Karpas-422 (cell line): ENCODE measurements at regions not wholly inside any gene's neighbourhood (a gene's known extent, or its start where the extent isn't known, plus 50 kb on each side); places are given as distances from the start of the nearest gene placed in this dataset.

Experiments used
- DNase-seq: peaks from one replicate; pipeline ENCODE4 v3.0.0-alpha.2; 2015
- H2AFZ ChIP-seq: fragments of 200-600 bp; sonication (generic); 2 replicates; pipeline ENCODE4 v1.6.1; 2014; ENCODE audit warnings: antibody characterized with exemption, low read length, mixed read lengths
- H3K27ac ChIP-seq: fragments of 200-600 bp; sonication (generic); 2 replicates; pipeline ENCODE4 v1.5.1; 2014; ENCODE audit warnings: mild to moderate bottlenecking, low read length, moderate library complexity
- H3K27me3 ChIP-seq: fragments of 200-600 bp; sonication (generic); 2 replicates; pipeline ENCODE4 v1.6.1; 2014; ENCODE audit warnings: low read length, mixed read lengths
- H3K36me3 ChIP-seq: fragments of 200-600 bp; sonication (generic); 2 replicates; pipeline ENCODE4 v1.6.1; 2014; ENCODE audit warnings: low read length, mixed read lengths; ENCODE audit not compliant: insufficient read depth
- H3K4me1 ChIP-seq: fragments of 200-600 bp; sonication (generic); 2 replicates; pipeline ENCODE4 v1.6.1; 2014; ENCODE audit warnings: mild to moderate bottlenecking, low read length, mixed read lengths
- H3K4me2 ChIP-seq: fragments of 200-600 bp; sonication (generic); 2 replicates; pipeline ENCODE4 v1.6.1; 2014; ENCODE audit warnings: low read length, low read depth, mild to moderate bottlenecking; ENCODE audit not compliant: poor library complexity, severe bottlenecking
- H3K4me3 ChIP-seq: fragments of 200-600 bp; sonication (generic); 2 replicates; pipeline ENCODE4 v1.5.1; 2014; ENCODE audit warnings: mild to moderate bottlenecking, antibody characterized with exemption, low read length, mixed read lengths
- H3K79me2 ChIP-seq: fragments of 200-600 bp; sonication (generic); 2 replicates; pipeline ENCODE4 v1.6.1; 2014; ENCODE audit warnings: mild to moderate bottlenecking, low read length, mixed read lengths
- H3K9ac ChIP-seq: fragments of 200-600 bp; sonication (generic); 2 replicates; pipeline ENCODE4 v1.6.0; 2014; ENCODE audit warnings: low read length
- H3K9me2 ChIP-seq: fragments of 200-600 bp; sonication (generic), shearing (Covaris generic); replicated peaks from 2 replicates; pipeline ENCODE4 v1.6.0; 2014; ENCODE audit warnings: mild to moderate bottlenecking, low read length, moderate library complexity; ENCODE audit not compliant: insufficient read depth
- H3K9me3 ChIP-seq: fragments of 300-700, 200-600 bp; sonication (generic); 2 replicates; pipeline ENCODE4 v1.6.1; 2014; ENCODE audit warnings: low read length, mixed read lengths
- H4K20me1 ChIP-seq: fragments of 200-600 bp; sonication (generic); 2 replicates; pipeline ENCODE4 v1.6.1; 2014; ENCODE audit warnings: mild to moderate bottlenecking, antibody characterized with exemption, low read length, low read depth; ENCODE audit not compliant: insufficient read depth

GRCh38 chr3:87359025-87359424 lies 82.6 kb upstream of the POU1F1 start:
- H3K27me3 ChIP-seq, result no peaks in the 10 kb centered on the region
- H3K27ac ChIP-seq, result no peak overlapping the region
- no peaks in the 10 kb centered on the region for H3K36me3 ChIP-seq
- no peaks in the 10 kb centered on the region for H4K20me1 ChIP-seq
- H3K4me3 ChIP-seq, result no peak overlapping the region
- H3K4me2 ChIP-seq, result no peak overlapping the region
- H3K79me2 ChIP-seq, result no peaks in the 10 kb centered on the region
- no peaks in the 10 kb centered on the region for H3K4me1 ChIP-seq
- no peaks in the 10 kb centered on the region for H3K9me3 ChIP-seq
- DNase-seq, result no peak
- H2AFZ ChIP-seq, result no peak overlapping the region
- H3K9me2 ChIP-seq, result no peaks in the 10 kb centered on the region
- no peak overlapping the region for H3K9ac ChIP-seq

DNA sequence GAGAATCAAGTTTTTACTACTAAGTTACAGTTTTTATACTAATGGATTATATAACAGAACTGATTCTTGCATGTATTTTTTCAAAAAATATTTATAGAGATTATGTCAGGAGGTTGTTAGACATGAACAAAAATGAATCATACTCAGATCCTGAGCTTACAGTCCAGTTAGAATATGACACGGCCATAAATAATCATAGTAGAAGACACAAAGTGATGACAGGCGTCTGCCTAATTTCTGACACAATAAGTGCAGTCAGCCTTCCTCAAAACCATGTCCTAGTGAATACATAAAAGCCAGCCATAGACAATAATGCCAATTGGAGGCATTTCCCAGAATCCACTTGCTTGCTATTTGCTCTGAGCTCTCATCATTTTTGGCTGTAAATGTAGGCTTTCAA lies 81.7 kb upstream of the POU1F1 start:
- Histone ChIP-seq H3K4me1 (no peaks in the 10 kb centered on the region), H3K4me2 (no peak overlapping the region), H4K20me1 (no peaks in the 10 kb centered on the region), H3K36me3 (no peaks in the 10 kb centered on the region), H3K27ac (no peak overlapping the region), H3K27me3 (no peaks in the 10 kb centered on the region), H3K9me2 (no peaks in the 10 kb centered on the region), H3K4me3 (no peak overlapping the region), H3K79me2 (no peaks in the 10 kb centered on the region), H3K9me3 (no peaks in the 10 kb centered on the region), H3K9ac (no peak overlapping the region), H2AFZ (no peak overlapping the region)
- no peak for DNase-seq

DNA sequence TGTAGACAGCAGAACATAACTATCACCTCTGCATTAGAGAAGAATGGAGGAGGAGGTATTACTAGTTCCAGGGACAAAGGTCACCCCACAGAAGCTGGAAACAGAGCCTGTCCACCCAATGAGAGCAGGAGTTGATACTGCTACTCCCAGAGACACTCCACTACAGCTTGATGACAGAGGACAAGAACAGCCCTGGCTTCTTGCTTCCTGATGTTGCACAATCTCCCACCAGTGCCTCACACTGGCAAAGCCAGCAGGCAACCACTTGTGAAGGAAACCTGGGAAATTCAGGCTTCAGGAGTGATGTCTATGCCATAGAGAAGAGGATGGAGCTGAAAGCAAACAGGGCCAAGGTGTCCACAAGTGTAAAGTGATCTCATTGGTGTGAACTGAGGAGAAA lies 78.0 kb upstream of the POU1F1 start:
- no peaks in the 10 kb centered on the region for H3K79me2 ChIP-seq
- H3K4me1 ChIP-seq, result no peaks in the 10 kb centered on the region
- no peak for DNase-seq
- no peaks in the 10 kb centered on the region for H3K27me3 ChIP-seq
- no peak overlapping the region for H3K4me2 ChIP-seq
- no peak overlapping the region for H3K9ac ChIP-seq
- no peak overlapping the region for H3K27ac ChIP-seq
- no peak overlapping the region for H3K4me3 ChIP-seq
- no peaks in the 10 kb centered on the region for H3K9me2 ChIP-seq
- H3K36me3 ChIP-seq, result no peaks in the 10 kb centered on the region
- H2AFZ ChIP-seq, result no peak overlapping the region
- H4K20me1 ChIP-seq, result no peaks in the 10 kb centered on the region
- no peaks in the 10 kb centered on the region for H3K9me3 ChIP-seq

DNA sequence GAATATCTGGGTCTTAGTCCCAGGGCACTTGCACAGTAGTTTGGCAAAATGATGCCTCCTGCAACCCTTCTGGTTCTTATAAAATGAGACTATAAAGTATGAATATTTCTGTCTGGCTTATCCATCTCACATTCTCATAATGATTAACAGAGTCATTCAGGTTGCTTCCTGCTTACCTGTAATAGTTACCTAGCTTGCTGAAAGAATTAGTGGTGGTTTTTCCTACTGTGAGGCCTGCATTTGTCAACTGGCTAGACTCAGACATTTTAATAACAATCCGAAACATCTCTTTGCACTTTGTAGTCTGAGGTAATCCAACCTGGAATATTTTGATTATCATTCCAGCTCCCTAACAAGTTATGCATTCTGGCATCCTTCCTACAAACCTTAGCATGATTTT lies 75.6 kb upstream of the POU1F1 start:
- no peaks in the 10 kb centered on the region for H3K36me3 ChIP-seq
- no peak overlapping the region for H3K9ac ChIP-seq
- no peaks in the 10 kb centered on the region for H3K9me2 ChIP-seq
- no peak overlapping the region for H2AFZ ChIP-seq
- H3K4me2 ChIP-seq, result no peak overlapping the region
- H3K4me3 ChIP-seq, result no peak overlapping the region
- no peaks in the 10 kb centered on the region for H3K79me2 ChIP-seq
- no peaks in the 10 kb centered on the region for H3K4me1 ChIP-seq
- no peaks in the 10 kb centered on the region for H4K20me1 ChIP-seq
- DNase-seq, result no peak
- no peaks in the 10 kb centered on the region for H3K27me3 ChIP-seq
- H3K27ac ChIP-seq, result no peak overlapping the region
- no peaks in the 10 kb centered on the region for H3K9me3 ChIP-seq

DNA sequence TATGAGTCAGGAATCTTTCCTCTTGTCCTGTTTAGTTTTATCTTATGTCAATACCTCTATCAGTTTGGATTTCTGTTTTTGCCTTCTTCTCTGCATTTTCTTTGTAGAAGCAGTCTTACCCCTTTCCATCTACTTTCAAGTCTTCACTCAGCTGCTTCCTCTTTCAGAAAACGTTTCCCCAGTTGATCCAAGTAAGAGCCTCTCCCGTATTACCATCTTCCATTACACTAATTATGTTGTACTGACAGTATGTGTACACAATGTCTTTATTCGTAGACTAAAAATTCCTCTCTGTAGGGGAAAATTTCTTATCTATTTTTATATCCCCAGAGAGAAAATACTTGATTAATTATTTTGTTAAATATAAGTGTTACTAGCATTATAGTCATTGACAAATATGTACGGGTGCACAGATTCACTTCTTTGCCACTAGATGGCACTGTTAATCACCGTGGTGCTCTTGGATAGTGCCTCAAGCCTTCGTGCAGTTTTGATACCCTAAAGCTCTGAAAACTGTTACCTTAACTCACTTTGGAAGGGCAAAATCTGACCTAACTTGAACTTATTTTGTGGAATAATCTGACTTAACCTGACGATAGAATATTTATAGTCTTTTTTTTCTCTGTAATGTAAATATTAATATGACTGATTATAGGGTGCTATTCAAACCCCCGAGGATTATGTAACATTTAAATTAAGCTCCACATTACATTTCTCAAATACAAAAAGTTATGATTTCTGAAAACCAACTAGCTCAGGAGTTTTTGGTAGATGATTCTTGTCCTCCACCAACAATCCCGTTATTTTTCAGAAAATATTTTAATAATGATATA lies 74.2 kb upstream of the POU1F1 start:
- Histone ChIP-seq H3K36me3 (no peaks in the 10 kb centered on the region), H3K9me3 (no peaks in the 10 kb centered on the region), H3K27ac (no peak overlapping the region), H3K9ac (no peak overlapping the region), H3K27me3 (no peaks in the 10 kb centered on the region), H4K20me1 (no peaks in the 10 kb centered on the region), H2AFZ (no peak overlapping the region), H3K4me1 (no peaks in the 10 kb centered on the region), H3K4me3 (no peak overlapping the region), H3K79me2 (no peaks in the 10 kb centered on the region), H3K4me2 (no peak overlapping the region), H3K9me2 (no peaks in the 10 kb centered on the region)
- peak; percentile 80 for DNase-seq

- Histone ChIP-seq H3K4me1 (no peaks in the 10 kb centered on the region), H2AFZ (no peak overlapping the region), H3K9me3 (no peaks in the 10 kb centered on the region), H3K27ac (no peak overlapping the region), H3K27me3 (no peaks in the 10 kb centered on the region), H3K9ac (no peak overlapping the region), H3K36me3 (no peaks in the 10 kb centered on the region), H3K79me2 (no peaks in the 10 kb centered on the region), H3K4me3 (no peak overlapping the region), H3K4me2 (no peak overlapping the region), H3K9me2 (no peaks in the 10 kb centered on the region), H4K20me1 (no peaks in the 10 kb centered on the region)
- DNase-seq, result no peak
Observed at GRCh38 chr3:87349833-87350232, 73.4 kb upstream of the POU1F1 start.

GRCh38 chr3:87336761-87337160 lies 60.4 kb upstream of the POU1F1 start:
- DNase-seq, result no peak
- Histone ChIP-seq H3K4me1 (no peaks in the 10 kb centered on the region), H3K27me3 (no peaks in the 10 kb centered on the region), H4K20me1 (no peaks in the 10 kb centered on the region), H3K4me3 (no peak overlapping the region), H3K36me3 (no peaks in the 10 kb centered on the region), H3K9ac (no peak overlapping the region), H3K79me2 (no peaks in the 10 kb centered on the region), H2AFZ (no peak overlapping the region), H3K9me2 (no peaks in the 10 kb centered on the region), H3K4me2 (no peak overlapping the region), H3K27ac (no peak overlapping the region), H3K9me3 (no peaks in the 10 kb centered on the region)

GRCh38 chr3:87335931-87336330 lies 59.5 kb upstream of the POU1F1 start:
- no peaks in the 10 kb centered on the region for H3K4me1 ChIP-seq
- DNase-seq, result no peak
- H3K9me2 ChIP-seq, result no peaks in the 10 kb centered on the region
- no peak overlapping the region for H3K27ac ChIP-seq
- H2AFZ ChIP-seq, result no peak overlapping the region
- H3K27me3 ChIP-seq, result no peaks in the 10 kb centered on the region
- no peaks in the 10 kb centered on the region for H4K20me1 ChIP-seq
- no peak overlapping the region for H3K4me2 ChIP-seq
- no peaks in the 10 kb centered on the region for H3K36me3 ChIP-seq
- no peaks in the 10 kb centered on the region for H3K9me3 ChIP-seq
- no peak overlapping the region for H3K4me3 ChIP-seq
- H3K9ac ChIP-seq, result no peak overlapping the region
- no peaks in the 10 kb centered on the region for H3K79me2 ChIP-seq
